ENCODE measurements at regions not wholly inside any gene's neighbourhood (a gene's known extent, or its start where the extent isn't known, plus 50 kb on each side); places are given as distances from the start of the nearest gene placed in this dataset.
A peak's percentile ranks its signal among the peaks of the same experiment; 100 is the strongest.

DNA sequence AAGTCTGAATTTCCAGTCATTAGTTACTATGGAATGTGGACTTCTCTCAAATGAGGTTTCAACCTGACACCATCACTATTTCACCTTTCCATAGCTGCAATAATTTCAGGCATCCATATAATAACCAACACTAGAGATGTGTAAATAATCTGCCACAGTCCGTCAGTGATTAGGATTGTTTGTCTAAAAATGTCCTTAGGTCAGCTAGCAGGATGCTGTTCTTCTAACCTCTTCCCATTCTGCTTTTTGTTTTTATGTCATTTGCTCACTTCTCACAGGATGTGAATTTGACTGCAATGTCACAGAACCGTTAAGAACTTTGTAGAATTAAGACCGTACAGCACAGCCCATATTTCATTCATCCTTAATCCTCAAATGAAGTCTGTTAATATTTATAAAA is 166.4 kb upstream of the RASA1 start:
- no peak for DNase-seq (ENCODE audit: low read depth)

GRCh38 chr5:87102841-87103240 is 164.8 kb upstream of the RASA1 start:
- no peak for DNase-seq (ENCODE audit: low read depth)

DNA sequence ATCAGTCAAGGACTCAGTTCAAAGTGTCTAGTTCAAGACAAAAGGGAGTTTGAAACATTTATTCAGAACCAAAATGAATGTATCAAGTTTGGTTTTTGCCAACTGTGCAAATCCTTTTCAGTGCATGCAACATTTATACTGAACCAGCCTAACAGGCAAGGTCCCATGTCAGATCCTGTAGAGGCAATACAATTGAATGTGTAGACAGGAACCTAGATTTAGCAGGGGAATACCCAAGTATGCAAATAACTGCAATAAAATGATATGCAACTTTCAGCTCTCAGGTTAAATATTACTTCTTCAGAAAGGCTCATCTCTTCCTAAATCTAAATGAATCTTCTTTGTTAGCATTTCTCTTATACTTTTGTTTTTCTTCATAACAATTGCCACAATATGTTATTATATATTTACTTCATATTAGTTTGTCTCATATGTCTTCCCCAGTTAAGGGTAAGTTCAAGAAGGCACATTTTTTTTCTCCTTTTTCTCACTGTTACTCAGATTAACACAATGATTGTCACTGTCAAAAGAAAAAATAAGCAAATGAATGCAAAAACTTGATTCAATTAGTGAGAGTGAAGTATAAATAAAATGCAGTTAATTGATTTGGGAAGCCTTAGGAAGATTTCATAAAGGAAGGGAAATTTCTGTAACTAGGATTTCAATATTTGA is 163.9 kb upstream of the RASA1 start:
- no peak for DNase-seq (ENCODE audit: low read depth)

- DNase-seq (ENCODE audit: low read depth), result no peak
Measured at GRCh38 chr5:87105577-87105976, 162.1 kb upstream of the RASA1 start.

DNA sequence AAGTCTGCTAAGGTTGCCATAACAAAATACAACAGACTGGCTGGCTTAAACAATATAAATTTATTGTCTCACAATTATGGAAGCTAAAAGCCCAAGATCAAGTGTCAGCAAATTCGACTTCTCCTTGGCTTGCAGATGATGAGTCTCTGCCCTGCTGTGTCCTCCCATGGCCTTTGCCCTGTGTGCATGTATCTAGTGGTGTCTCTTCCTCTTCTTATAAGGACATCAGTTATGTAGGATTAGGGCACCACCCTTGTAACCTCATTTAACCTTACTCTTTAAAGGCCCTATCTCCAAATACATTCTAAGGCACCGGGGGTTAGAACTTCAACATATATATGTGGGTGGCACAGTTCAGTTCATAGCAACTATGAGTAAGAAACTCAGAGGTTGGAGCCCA is 157.9 kb upstream of the RASA1 start:
- no peak for DNase-seq (ENCODE audit: low read depth)

DNA sequence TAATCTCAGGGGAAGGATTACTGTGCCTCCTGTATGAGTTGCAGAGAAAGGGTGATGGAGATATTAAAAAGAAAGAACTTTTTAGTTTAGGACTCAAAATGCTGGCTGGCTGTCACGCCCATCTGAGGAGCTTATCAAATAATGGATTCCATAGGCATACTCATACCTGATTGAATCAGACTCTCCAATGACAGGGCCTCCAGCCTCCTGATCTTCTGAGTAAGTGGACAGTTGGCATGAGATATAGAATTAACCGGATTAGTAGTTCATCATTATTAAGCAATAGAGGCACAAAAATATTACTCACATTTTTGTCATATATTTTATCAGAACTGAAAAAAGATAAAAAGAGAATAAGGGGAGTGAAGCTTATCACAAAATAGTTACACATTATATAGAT is 157.0 kb upstream of the RASA1 start:
- no peak for DNase-seq (ENCODE audit: low read depth)

DNA sequence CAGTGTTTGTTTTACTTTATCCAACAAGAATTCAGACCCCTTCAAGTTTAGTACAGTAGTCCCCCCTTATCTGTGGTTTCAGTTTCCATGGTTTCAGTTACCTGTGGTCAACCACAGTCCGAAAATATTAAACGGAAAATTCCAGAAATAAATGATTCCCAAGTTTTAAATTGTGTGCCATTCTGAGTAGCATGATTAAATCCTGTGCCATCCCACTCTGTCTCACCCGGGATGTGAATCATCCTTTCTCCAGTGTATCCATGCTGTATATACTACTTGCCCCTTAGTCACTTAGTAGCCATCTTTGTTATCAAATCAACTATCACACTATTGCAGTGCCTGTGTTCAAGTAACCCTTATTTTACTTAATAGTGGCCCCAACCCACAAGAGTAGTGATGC is 153.8 kb upstream of the RASA1 start:
- peak; percentile 97 for DNase-seq (ENCODE audit: low read depth)

DNA sequence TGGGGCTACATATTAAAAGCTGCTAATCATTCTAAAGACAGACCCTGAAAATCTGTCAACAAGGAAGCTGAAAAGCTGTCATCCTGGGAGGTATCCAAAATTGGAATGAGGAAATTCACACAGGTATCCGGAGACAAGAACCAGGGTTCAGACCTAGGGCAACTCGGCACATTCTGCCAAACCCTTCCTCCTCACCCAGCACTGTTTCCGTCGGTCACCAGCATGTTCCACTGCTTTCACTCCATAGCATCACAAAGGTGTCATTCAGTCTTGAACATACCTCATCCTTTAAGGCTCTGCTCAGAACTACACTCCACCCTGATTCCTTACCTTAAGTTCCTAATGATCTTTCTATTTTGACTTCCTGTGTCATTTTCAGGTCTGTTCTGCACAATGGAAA is 153.1 kb upstream of the RASA1 start:
- DNase-seq (ENCODE audit: low read depth), result no peak

DNA sequence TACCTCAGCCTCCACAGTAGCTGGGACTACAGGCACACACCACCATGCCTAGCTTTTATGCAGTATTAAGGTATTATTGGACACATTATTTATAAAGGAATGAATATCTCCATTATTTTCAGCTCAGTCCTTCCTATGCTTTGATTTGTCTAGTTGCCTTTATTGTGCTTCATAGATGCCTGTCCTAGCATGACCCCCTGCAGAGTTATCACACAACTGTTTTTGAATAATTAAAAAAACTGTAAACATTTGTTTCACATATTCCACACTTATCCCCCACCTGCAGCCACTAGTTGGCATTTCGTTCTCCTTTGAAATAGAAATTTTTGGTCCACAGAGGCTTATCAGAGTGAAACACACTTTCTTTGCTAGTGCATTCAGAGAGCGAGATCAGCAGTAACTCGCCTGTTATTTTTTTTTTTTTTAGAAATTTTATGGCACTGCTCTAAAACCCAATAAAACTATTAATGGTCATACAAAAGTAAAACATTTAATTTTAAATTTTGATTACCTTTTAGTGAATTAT is 151.8 kb upstream of the RASA1 start:
- DNase-seq (ENCODE audit: low read depth), result no peak

DNA sequence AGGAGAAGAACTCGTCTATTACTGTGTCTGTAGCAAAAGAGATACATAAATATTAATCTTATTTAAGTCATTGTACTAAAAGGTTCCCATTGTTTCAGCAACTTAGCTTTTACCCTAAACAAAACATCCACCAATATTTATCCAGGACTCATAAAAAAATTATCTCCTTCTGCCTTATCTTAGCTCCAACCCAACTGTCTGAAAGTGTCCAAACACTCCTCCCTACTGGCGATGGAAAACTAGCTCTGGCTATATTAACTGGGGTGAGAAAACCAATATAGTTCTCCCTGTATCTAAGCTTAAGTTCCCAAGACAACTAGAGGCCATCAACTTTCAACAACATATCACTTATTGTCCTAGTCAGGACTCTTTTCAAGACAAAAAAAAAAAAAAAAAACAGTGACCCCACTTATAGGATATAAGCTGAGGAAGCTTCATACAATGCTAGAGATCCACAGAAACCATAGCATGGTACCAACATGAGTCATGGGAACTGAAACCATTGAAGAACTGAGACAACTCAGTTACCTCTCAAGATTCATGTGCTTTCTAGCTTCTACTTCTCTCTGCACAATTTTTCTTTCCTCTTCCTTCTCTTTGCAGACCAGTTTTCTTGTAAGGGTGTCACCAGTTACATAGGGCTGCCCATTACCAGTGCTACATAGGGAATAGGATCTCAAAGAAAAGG is 150.7 kb upstream of the RASA1 start:
- DNase-seq (ENCODE audit: low read depth), result no peak

- DNase-seq (ENCODE audit: low read depth), result no peak
Measured at GRCh38 chr5:87119588-87119987, 148.1 kb upstream of the RASA1 start.

DNA sequence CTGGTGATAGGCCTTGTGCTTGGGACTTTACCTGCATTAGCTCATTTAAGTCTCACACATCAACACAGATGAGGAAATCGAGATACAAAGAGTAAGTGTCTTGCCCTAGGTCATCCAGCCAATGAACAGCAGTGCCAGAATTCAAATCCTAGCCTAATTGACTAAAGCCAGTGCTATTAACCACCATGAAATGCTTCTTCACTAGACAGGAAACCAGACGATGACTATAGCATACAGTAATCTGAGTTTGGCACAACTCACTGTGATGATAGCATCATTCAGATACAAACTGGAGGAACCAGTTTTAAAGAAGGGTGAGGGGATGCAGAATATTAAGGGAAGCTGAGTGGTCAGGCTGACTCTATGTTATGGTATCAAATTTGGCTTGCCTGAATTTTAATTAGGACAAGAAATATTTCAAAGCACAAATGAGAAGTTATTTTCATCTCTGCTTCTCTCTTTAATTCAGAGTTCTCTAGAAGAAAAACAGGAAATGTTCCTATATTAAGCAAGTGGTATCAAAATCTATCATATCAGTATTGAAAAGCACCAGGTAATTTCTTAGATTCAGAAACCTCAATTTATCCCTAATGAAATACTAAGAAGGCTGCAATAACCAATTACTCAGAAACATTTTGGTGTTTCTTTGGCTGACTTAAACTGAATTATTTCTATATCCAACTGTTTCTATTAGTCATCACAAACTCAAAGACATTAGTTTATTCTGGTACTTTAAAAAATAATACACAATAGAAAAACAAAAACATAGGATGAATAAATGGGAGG is 147.0 kb upstream of the RASA1 start:
- DNase-seq (ENCODE audit: low read depth), result peak; percentile 95

GRCh38 chr5:87121304-87122150 is 146.2 kb upstream of the RASA1 start:
- peak; percentile 96 for DNase-seq (ENCODE audit: low read depth)

DNA sequence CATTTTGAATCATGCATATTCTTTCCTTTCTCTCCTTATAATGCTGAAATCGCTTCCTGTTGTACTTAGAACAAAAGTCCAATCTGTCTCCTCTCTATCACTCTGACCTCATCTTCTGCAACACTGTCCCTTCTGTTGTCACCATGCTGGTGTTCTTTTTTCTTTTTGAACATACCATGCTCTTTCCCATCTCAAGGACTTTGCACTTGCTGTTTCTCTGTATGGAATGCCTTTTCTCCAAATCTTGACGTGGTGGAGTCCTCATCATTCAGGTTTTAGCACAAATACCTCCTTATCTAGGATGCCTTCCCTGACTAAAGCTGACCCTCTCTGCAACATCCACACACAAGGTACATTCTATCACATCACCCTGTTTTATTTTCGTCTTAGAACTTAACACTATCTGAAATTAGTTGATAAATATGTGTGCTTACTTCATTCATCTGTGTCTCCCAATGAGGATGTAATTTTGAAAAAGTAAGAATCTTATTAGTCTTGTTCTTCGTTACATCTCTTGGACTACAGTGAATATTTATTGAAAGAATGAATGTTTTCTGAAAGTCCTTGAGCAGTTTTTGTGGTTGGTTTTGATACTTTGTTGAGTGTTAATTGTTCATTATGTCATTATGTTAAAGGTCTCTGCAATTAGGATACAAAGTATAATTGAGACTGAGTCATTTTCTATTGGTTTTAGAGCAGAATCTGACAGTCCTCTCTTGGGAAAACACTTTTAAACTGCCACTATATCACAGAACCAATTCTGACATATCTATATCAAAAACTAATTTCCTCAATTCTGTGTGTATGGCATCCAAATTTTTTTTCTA is 145.3 kb upstream of the RASA1 start:
- DNase-seq (ENCODE audit: low read depth), result no peak

DNA sequence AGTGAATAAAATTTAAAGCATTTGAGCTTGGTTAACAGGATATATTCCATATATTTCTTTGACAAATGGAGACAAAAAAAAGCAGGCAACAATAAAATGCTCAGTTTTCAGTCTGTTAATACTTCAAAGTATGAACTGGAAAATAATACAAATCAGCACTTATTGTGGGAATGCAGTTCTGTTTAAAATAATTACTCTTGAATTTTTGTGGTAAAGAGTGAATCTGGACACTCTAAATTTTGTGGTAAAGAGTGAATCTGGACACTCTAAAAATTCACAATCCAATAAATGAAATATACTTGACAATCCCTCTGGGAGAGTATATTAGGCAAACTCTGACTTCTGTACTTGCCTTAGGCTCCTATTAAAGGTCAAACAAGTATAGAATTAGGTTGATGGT is 141.9 kb upstream of the RASA1 start:
- DNase-seq (ENCODE audit: low read depth), result no peak

GRCh38 chr5:87126869-87127268 is 140.8 kb upstream of the RASA1 start:
- no peak for DNase-seq (ENCODE audit: low read depth)

DNA sequence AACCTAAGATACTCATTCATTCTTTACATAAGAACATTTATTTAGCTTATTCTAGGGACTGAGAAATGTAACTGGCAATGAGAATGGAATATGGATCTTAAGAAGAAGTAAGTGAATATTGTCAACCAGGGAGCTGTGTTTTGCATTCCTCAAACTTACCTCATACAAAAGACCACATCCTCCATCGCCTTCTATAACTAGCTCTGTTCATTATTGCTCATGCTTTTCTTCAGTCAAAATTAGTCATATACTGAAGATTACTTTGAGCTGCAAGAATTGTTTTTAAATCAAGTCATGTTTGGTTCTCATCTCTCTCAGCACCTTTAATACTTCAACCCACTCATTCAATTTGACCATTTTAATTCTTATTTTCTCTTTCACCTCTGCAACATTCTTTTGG is 140.3 kb upstream of the RASA1 start:
- peak; percentile 83 for DNase-seq (ENCODE audit: low read depth)

GRCh38 chr5:87127956-87128687 is 139.6 kb upstream of the RASA1 start:
- no peak for DNase-seq (ENCODE audit: low read depth)

DNA sequence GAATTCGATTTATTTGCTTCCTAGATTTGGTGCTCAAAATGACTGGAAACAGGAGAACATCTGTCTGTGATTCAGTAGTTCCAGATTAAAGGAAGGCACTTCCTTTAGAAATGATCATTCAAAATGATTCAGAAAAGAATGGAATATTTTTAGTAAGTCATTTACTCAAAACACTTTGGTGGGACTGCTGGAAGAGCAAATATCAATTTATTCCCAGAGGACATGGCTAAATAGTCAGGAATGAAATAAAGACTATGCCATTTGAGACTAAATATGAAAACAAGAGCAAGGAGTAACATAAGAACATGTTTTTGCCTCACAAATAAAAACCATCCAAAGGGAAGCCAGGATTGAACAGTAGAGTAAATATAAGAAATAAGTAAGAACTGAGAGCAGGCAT is 138.6 kb upstream of the RASA1 start:
- DNase-seq (ENCODE audit: low read depth), result peak; percentile 50

GRCh38 chr5:87132696-87133095 is 135.0 kb upstream of the RASA1 start:
- no peak for DNase-seq (ENCODE audit: low read depth)

Measured in LHCN-M2 (cell line).